ENCODE measurements at regions not wholly inside any gene's neighbourhood (a gene's known extent, or its start where the extent isn't known, plus 50 kb on each side); places are given as distances from the start of the nearest gene placed in this dataset.

DNA sequence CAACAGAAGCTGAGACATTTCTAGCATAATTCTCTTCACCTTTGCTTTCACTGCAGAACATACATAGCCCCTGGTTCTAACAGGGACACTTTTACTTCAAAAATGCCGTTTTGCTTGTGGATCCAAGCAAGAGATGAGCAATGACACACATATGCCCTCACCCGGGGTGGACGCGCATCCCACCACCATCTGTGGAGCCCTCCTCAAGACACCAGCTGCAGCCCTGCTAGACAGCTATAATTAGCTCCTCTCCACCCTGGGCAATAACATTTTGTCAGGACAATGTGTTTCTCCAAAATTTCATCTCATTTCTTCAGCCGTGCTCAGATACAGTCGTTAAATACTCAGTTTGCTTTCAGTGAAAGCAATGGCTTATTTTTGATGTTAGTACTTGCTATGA is 368.7 kb upstream of the RAB6C start:
- no peak for DNase-seq (ENCODE audit: low read depth in 2 of 2)

- DNase-seq (ENCODE audit: low read depth in 2 of 2): no peak
Measured at GRCh38 chr2:129611471-129611870, 368.0 kb upstream of the RAB6C start.

GRCh38 chr2:129619471-129619870 is 360.0 kb upstream of the RAB6C start:
- no peak for DNase-seq (ENCODE audit: low read depth in 2 of 2)

DNA sequence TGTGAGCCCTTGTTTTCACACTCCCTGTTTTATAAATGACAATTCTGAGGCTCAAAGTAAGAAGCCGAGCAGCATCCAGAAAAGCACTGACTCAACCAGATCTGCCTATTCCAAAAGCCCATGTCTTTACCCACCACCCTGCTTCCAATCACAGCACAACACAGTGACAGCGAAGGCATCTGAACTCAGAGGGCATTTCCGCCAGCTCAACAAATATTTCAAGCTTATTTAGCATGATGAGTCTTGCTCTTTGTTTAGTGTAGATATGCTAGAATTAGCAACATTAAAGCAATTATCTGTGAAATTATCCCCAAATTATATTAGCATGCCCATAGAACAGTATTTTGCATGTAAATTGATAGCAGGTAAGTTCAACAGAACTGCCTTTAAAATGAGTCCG is 359.1 kb upstream of the RAB6C start:
- no peak for DNase-seq (ENCODE audit: low read depth in 2 of 2)

GRCh38 chr2:129623783-129624182 is 355.7 kb upstream of the RAB6C start:
- DNase-seq (ENCODE audit: low read depth in 2 of 2): no peak

DNA sequence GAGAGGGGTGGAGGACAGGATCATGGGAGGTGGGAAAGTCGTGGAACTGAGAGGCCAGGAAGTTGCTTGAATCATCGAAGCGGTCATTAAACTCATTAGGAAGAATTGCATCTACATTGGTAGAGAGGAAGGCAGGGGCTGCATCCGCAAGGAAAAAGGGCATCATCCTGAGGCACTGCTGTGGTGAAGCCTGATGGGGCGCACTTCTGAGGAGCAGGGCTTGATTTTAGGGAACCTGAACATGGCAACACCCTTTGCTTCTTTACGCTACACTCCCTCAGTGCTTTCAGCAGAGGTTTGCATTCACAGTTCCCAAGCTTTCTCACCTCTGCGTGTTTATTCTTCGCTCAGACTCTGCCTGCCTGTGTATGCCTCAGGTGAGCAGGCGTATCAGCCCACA is 352.0 kb upstream of the RAB6C start:
- DNase-seq (ENCODE audit: low read depth in 2 of 2): no peak

DNA sequence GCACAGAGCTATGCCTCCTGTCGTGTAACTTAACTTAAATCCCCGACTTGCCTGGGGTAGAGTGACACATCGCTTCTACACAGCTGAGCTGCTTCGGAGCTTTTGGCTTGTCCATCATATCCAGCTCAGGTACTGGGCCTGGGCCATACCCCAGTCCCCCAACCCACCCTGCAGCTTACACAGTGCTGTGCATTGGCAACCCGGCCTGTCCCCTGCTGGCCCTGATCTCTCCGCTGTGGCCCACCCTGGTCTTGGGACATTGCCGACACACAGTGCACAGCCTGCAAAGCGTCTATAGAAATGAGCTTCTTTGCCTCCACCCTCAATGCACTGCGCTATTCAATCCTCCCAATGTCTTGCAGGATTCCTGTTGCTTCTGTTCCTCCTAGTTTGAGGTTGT is 342.8 kb upstream of the RAB6C start:
- DNase-seq (ENCODE audit: low read depth in 2 of 2): no peak

DNA sequence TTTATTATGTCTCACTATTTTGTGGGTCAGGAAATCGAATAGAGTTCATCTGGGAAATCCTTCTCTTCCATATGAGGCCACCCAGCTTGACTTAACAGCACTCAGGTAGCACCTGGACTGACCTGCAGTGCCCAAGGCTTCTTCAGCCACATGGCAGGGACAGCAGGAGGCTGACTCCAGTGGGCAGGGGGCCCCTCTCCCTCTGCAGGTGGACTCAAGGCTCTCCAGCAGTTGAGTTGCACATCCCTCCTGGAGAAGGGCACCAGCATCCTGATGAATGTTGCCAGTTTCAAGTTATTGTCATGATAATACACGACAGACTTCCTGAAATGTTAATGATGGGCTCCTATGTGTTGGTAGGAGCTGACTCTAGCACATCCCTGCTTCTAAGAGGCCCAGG is 338.1 kb upstream of the RAB6C start:
- no peak for DNase-seq (ENCODE audit: low read depth in 2 of 2)

GRCh38 chr2:129642526-129643043 is 336.9 kb upstream of the RAB6C start:
- no peak for DNase-seq (ENCODE audit: low read depth in 2 of 2)

GRCh38 chr2:129645335-129645734 is 334.1 kb upstream of the RAB6C start:
- no peak for DNase-seq (ENCODE audit: low read depth in 2 of 2)

DNA sequence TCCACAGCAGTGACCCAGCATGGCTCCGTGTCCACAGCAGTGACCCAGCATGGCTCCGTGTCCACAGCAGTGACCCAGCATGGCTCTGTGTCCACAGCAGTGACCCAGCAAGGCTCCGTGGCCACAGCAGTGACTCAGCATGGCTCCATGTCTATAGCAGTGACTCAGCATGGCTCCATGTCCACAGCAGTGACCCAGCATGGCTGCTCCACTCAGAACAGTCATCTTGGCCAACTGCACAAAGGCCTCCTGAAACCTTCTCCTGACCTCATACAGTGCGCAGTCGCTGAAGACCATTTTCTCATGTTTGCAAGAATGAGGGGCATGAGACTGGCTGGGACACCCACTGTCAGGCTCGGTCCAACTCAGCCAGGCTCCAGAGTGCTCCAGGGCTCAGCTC is 333.4 kb upstream of the RAB6C start:
- no peak for DNase-seq (ENCODE audit: low read depth in 2 of 2)

GRCh38 chr2:129653246-129653645 is 326.2 kb upstream of the RAB6C start:
- no peak for DNase-seq (ENCODE audit: low read depth in 2 of 2)

DNA sequence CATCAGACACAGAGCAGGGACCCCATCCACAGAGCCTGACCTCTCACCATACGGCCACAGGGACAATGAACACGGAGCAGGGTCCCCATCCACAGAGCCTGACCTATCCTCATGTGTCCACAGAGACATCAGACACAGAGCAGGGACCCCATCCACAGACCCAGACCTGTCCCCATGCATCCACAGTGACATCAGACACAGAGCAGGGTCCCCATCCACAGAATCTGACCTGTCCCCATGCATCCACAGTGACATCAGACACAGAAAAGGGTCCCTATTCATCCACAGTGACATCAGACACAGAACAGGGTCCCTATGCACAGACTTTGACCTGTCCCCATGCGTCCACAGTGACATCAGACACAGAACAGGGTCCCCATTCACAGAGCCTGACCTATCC is 325.1 kb upstream of the RAB6C start:
- no peak for DNase-seq (ENCODE audit: low read depth in 2 of 2)

DNA sequence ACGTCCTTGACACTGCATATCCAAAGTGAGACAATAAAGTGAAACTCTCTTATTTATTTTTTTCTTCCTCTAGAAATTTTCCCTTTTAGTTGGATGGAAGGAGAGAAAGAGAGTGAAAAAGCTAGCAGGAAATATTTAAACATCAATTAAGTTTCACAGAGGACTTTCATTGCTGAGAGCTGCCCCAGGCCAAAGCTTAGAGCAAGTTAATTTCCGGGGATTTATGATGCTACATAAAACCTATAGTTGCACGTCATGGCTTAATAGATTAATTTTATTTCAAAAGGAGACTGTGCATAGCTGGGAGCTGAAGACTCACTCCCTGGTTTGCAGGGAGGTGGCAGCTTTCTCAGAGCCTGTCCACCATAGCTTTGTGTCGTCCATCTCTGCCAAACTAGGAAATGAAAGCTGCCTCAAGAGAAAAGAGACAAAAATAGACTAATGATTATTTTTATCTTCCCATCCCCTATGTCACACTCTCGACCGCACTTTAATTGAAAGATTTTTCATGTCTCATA is 323.3 kb upstream of the RAB6C start:
- DNase-seq (ENCODE audit: low read depth in 2 of 2): no peak

- no peak for DNase-seq (ENCODE audit: low read depth in 2 of 2)
Measured at GRCh38 chr2:129658430-129658829, 321.0 kb upstream of the RAB6C start.

DNA sequence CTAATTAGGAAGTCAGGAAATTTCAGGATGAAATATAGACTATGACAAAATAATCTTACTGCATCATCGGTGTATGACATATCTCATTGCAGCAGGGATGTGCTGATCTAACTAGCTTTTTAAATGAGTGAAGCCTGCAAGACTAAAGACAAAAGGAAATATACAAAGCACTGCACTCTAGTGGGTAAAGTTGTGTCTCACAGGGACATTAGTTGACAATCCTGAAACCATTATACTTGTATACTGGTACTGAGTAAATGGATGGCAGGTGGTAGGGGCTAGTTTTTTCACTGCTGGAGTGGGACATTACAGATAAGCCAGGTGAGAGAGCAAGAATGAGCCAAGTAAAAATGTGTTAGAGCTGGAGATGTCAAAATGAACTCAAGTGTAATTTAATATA is 317.5 kb upstream of the RAB6C start:
- no peak for DNase-seq (ENCODE audit: low read depth in 2 of 2)

GRCh38 chr2:129667577-129667976 is 311.9 kb upstream of the RAB6C start:
- no peak for DNase-seq (ENCODE audit: low read depth in 2 of 2)

- no peak for DNase-seq (ENCODE audit: low read depth in 2 of 2)
Measured at GRCh38 chr2:129672521-129672920, 306.9 kb upstream of the RAB6C start.

- no peak for DNase-seq (ENCODE audit: low read depth in 2 of 2)
Measured at GRCh38 chr2:129673234-129673633, 306.2 kb upstream of the RAB6C start.

DNA sequence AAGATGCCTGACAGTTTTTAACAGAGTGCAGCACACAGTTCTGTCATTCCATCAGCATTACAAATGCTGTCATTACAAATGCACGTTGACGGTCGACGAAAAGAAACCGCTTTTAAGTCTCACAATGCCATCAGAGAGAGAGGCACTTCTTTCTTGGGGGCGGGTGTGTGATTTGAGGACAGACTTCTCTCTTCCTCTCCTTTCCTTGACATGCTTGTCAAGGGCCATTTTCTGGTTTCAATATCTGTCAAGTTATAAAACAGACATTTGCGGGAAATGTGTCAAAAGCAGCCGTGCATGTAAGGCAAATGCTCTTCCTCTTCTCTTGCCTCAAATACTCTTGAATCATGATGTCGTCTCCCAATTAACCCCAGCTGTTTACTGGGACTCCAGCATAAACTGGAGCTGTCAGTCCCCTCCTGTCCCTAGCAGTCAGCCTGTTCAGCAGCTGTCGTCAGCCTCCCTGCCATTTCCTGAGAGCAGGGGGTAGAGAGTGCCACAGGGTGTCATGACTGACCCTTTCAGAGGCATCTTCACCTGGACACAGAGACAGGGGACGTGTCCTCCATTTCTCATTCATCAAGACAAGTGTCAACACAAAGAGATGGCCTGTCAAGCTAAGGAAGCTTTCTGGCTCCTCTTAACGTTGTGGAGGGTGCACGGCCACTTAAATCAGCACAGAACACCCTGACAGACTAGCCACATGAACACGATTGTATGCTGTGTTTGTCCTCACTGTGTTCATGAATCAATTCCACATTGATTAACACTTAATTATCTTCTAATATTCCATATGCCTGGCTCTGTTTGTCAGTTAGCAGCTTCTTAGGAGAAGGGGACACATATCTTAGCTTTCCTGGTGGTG is 305.4 kb upstream of the RAB6C start:
- DNase-seq (ENCODE audit: low read depth in 2 of 2): no peak

GRCh38 chr2:129678751-129679150 is 300.7 kb upstream of the RAB6C start:
- no peak for DNase-seq (ENCODE audit: low read depth in 2 of 2)

GRCh38 chr2:129681788-129682187 is 297.7 kb upstream of the RAB6C start:
- DNase-seq (ENCODE audit: low read depth in 2 of 2): no peak

DNA sequence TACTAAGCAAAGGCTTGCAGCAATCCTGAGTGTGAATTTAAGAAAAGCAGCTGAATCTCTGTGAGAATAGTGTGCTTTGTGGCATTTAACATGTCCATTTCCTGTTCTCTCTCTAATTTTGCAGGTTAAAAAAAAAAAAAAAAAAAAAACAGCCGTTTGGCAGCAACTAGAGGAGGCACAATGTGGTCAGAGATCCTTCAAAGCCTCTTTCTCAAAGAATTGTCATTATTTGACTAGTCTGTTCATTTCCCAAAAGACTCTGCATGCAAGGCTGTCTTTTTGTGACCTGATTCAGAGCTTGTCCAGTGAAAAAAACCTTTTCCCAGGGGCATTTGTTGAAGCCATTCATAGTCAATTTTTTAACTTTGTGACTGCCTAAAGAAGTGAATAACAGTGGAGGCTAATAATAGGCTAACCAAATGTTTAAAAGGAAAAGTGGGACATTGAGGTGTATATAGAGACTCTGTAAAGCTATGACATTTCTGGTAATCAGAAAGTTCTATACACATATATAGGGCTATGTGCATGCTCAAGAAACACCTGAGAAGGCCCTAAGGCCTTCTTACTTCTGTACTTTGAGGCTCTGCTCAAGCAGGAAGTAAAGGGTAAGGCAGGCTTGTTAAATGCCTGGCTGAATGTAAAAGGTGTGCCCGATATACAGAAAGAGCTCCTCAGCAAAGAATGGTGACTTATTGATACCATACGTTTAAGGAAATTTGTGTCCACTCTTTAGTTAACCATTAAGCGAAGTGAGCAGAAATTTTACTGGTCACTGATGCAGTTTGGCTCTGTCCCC is 289.6 kb upstream of the RAB6C start:
- DNase-seq (ENCODE audit: low read depth in 2 of 2): no peak
